Lung (tissue), 11 donors: ENCODE measurements at regions not wholly inside any gene's neighbourhood (a gene's known extent, or its start where the extent isn't known, plus 50 kb on each side); places are given as distances from the start of the nearest gene placed in this dataset.

Source experiments
- ATAC-seq: fragments of 200-7000 bp; cut with Tn5 transposase; one replicate; pipeline ENCODE4 v1.9.1; 2020; ENCODE audit warnings: moderate number of reproducible peaks; ENCODE audit not compliant: insufficient read depth, low FRiP score
- DNase-seq, 3 donors: peaks; one replicate each; pipeline ENCODE4 v3.0.0-alpha.2; 2013 to 2017
- H3K27ac ChIP-seq, 2 donors: one replicate each; pipeline ENCODE4 v1.5.1; 2013; ENCODE audit warnings: mild to moderate bottlenecking in 2 of 2, moderate library complexity in 2 of 2, control low read depth in 1 of 2, inconsistent platforms in 1 of 2, low read depth in 1 of 2, low read length in 1 of 2
- H3K27me3 ChIP-seq, 3 donors: one replicate each; pipeline ENCODE4 v1.5.1; 2013; ENCODE audit warnings: low read length in 2 of 3; ENCODE audit not compliant: control insufficient read depth in 3 of 3, insufficient read depth in 3 of 3
- H3K36me3 ChIP-seq, 4 donors: one replicate each; pipeline ENCODE4 v1.5.1; 2013; ENCODE audit warnings: low read length in 4 of 4, mild to moderate bottlenecking in 1 of 4, moderate library complexity in 1 of 4; ENCODE audit not compliant: control insufficient read depth in 4 of 4, insufficient read depth in 4 of 4
- H3K4me1 ChIP-seq, 5 donors: one replicate each; pipeline ENCODE4 v1.5.1; 2013; ENCODE audit warnings: low read length in 5 of 5, mild to moderate bottlenecking in 2 of 5, moderate library complexity in 1 of 5; ENCODE audit not compliant: control insufficient read depth in 5 of 5, insufficient read depth in 5 of 5
- H3K4me3 ChIP-seq: one replicate; pipeline ENCODE4 v1.5.1; 2013; ENCODE audit warnings: mild to moderate bottlenecking, control low read depth, moderate library complexity
- H3K9ac ChIP-seq, 2 donors: one replicate each; pipeline ENCODE4 v1.5.1; 2013; ENCODE audit warnings: low read length in 2 of 2, control low read depth in 1 of 2; ENCODE audit not compliant: insufficient read depth in 1 of 2
- H3K9me3 ChIP-seq, 4 donors: one replicate each; pipeline ENCODE4 v1.5.1; 2013; ENCODE audit warnings: low read length in 3 of 4, mild to moderate bottlenecking in 1 of 4, moderate library complexity in 1 of 4; ENCODE audit not compliant: control insufficient read depth in 4 of 4, insufficient read depth in 3 of 4
- WGBS, 2 donors: extraction: QIAGEN DNeasy Blood & Tissue Kit; methylation state at CpG; one replicate each; pipeline ENCODE4 v1.1.7; 2013; 5-methylcytosine and 5-hydroxymethylcytosine counted together
- TF ChIP-seq, protein P1 (sequence below): IDR thresholded peaks from 2 replicates; pipeline ENCODE4 v1.5.1; 2012; ENCODE audit warnings: mild to moderate bottlenecking; ENCODE audit errors: control extremely low read depth, extremely low read depth
- donor health status: control.
- donor health status: control.
- donor health status: Bipolar disorder and iron deficiency.
- donor health status: healthy.
- donor health status: DM: yes; HTN: yes; CAD: no.

DNA sequence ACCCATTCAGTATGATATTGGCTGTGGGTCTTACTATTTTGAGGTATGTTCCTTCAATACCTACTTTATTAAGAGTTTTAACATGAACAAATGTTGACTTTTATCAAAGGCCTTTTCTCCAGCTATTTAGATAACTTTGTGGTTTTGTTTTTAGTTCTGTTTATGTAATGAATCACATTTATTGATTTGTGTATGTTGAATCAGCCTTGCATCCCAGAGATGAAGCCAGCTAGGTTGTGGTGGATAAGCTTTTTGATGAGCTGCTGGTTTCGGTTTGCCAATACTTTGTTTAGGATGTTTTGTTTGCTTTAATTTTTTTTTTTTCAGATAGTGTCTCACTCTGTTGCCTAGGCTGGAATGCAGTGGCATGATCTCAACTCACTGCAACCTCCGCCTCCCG is 609.0 kb upstream of the COX7C start:
- Histone ChIP-seq H3K4me3 (no peak overlapping the region), H3K27me3 (no peaks in the 10 kb centered on the region), H3K9me3 (no peaks in the 10 kb centered on the region), H3K9ac (no peak overlapping the region), H3K27ac (no peak overlapping the region), H3K4me1 (no peaks in the 10 kb centered on the region), H3K36me3 (no peaks in the 10 kb centered on the region)
- ATAC-seq = no peak
- DNase-seq = no peak
- 93 to 94% methylated on average over 3 of the region's 3 CpGs for WGBS, 2 donors
- TF ChIP-seq, protein P1, sequence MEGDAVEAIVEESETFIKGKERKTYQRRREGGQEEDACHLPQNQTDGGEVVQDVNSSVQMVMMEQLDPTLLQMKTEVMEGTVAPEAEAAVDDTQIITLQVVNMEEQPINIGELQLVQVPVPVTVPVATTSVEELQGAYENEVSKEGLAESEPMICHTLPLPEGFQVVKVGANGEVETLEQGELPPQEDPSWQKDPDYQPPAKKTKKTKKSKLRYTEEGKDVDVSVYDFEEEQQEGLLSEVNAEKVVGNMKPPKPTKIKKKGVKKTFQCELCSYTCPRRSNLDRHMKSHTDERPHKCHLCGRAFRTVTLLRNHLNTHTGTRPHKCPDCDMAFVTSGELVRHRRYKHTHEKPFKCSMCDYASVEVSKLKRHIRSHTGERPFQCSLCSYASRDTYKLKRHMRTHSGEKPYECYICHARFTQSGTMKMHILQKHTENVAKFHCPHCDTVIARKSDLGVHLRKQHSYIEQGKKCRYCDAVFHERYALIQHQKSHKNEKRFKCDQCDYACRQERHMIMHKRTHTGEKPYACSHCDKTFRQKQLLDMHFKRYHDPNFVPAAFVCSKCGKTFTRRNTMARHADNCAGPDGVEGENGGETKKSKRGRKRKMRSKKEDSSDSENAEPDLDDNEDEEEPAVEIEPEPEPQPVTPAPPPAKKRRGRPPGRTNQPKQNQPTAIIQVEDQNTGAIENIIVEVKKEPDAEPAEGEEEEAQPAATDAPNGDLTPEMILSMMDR = no peak

DNA sequence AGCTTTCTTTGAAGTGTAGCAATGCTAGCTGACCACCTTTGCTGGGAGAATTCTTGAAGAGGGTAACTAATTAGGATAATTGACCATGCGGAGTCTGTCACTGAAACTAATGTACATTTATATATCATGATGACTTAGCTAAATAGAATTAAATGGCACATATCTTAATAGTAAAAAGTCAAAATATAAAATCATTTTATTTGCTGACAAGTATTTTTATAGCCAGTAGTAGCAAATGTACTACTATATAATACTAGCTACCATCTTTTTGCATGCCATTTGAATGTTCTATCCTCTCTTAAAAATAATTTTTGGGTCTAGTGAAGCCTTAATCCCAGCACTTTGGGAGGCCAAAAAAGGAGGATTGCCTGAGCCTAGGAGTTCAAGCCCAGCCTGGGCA is 605.8 kb upstream of the COX7C start:
- Histone ChIP-seq H3K4me1 (no peaks in the 10 kb centered on the region), H3K36me3 (no peaks in the 10 kb centered on the region), H3K4me3 (no peak overlapping the region), H3K9ac (no peak overlapping the region), H3K27ac (no peak overlapping the region), H3K9me3 (peaks cover 0 to 2% (median 0%) of the 10 kb centered on the region in 4 donors), H3K27me3 (no peaks in the 10 kb centered on the region)
- 98 to 100% methylated on average over 1 of the region's 1 CpG for WGBS, 2 donors
- DNase-seq (no peak), ATAC-seq (no peak)
- TF ChIP-seq, protein P1 = no peak

DNA sequence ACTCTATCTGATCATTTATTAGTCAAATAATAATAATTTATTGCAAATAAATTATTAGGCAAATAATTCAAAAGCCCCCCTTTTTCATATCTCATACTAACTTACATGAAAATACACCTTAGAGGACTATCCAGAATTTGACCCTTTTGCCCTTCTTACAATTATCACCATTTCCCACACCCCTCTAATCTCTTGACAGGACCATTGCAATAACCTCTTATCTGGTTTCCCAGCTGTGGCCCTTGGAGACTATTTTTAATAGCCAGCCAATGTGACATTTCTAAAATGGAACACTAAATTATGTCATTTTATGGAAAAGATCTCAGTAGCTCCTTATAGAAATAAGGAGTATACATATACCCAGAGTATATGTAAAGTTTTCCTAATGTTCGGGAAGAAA is 588.4 kb upstream of the COX7C start:
- H3K36me3 ChIP-seq = no peaks in the 10 kb centered on the region
- H3K9ac ChIP-seq = no peak overlapping the region
- no peaks in the 10 kb centered on the region for H3K9me3 ChIP-seq
- no peaks in the 10 kb centered on the region for H3K4me1 ChIP-seq
- no peak for ATAC-seq
- H3K4me3 ChIP-seq = no peak overlapping the region
- TF ChIP-seq, protein P1 = no peak
- no peak for DNase-seq
- no peak overlapping the region for H3K27ac ChIP-seq
- WGBS, 2 donors = 88 to 89% methylated on average over 1 of the region's 1 CpG
- no peaks in the 10 kb centered on the region for H3K27me3 ChIP-seq

DNA sequence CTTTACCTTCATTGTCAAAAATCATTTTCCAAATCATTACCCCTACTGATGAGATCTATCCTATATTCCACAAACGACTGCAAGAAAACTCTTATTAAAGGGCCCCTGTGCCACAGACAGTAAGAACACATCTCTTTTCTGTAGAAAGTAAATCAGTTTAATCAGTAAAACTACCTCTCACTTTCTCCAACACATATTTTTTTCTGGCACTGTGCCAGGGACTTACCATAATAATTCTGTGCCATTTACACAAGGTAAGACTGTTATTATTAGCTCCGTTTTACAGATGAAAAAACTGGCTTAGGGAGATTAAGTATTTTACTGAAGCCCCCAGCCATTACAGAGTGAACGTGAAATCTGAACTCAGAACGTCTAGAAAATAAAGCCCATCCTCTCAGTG is 587.0 kb upstream of the COX7C start:
- Histone ChIP-seq H3K36me3 (no peaks in the 10 kb centered on the region), H3K4me1 (no peaks in the 10 kb centered on the region), H3K9me3 (no peaks in the 10 kb centered on the region), H3K27ac (no peak overlapping the region), H3K4me3 (no peak overlapping the region), H3K9ac (no peak overlapping the region), H3K27me3 (no peaks in the 10 kb centered on the region)
- DNase-seq (no peak), ATAC-seq (no peak)
- TF ChIP-seq, protein P1 = no peak
- 73 to 78% methylated on average over 4 of the region's 4 CpGs for WGBS, 2 donors
